ENCODE measurements at regions not wholly inside any gene's neighbourhood (a gene's known extent, or its start where the extent isn't known, plus 50 kb on each side); places are given as distances from the start of the nearest gene placed in this dataset.

DNA sequence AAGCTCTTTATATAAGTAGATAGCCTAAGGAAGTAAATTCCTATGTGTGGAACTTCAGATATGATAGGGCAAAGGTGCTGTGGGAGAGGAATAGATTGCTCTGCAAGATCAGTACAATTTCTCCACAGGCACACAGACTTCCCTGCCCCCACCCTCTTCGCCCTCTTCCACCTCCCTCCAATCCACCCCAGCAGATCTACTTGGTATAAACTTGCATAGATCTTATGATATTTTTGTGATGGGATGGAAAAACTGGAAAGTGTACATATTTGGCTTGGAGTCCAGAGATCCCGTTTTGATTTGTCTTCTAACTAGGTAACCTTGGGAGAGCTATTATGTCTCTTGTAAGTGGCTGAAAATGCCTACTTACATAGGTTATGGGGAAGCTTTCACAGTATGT lies 586.3 kb upstream of the USP24 start:
- no peaks in the 10 kb centered on the region for H3K36me3 ChIP-seq (ENCODE audit: insufficient read depth, low read length)
- H3K9ac ChIP-seq (ENCODE audit: low read depth, low read length, poor library complexity, severe bottlenecking) = no peak overlapping the region
- no peaks in the 10 kb centered on the region for H3K27me3 ChIP-seq (ENCODE audit: insufficient read depth, low read length, poor library complexity, severe bottlenecking)
- no peaks in the 10 kb centered on the region for H3K79me2 ChIP-seq (ENCODE audit: insufficient read depth, low read length)
- H3F3A ChIP-seq (ENCODE audit: low read depth) = no peaks in the 10 kb centered on the region
- H3K4me1 ChIP-seq (ENCODE audit: insufficient read depth, low read length, poor library complexity, severe bottlenecking) = no peaks in the 10 kb centered on the region
- TF ChIP-seq EZH2phosphoT487 (IDR thresholded peaks at IDR 0.05; ENCODE audit: borderline replicate concordance) = no peak
- TF ChIP-seq, protein P1, sequence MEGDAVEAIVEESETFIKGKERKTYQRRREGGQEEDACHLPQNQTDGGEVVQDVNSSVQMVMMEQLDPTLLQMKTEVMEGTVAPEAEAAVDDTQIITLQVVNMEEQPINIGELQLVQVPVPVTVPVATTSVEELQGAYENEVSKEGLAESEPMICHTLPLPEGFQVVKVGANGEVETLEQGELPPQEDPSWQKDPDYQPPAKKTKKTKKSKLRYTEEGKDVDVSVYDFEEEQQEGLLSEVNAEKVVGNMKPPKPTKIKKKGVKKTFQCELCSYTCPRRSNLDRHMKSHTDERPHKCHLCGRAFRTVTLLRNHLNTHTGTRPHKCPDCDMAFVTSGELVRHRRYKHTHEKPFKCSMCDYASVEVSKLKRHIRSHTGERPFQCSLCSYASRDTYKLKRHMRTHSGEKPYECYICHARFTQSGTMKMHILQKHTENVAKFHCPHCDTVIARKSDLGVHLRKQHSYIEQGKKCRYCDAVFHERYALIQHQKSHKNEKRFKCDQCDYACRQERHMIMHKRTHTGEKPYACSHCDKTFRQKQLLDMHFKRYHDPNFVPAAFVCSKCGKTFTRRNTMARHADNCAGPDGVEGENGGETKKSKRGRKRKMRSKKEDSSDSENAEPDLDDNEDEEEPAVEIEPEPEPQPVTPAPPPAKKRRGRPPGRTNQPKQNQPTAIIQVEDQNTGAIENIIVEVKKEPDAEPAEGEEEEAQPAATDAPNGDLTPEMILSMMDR (conservative IDR thresholded peaks at IDR 0.05; ENCODE audit: low read length) = no peak
- no peaks in the 10 kb centered on the region for H4K20me1 ChIP-seq (ENCODE audit: insufficient read depth, low read length, poor library complexity, severe bottlenecking)
- H3K9me3 ChIP-seq (ENCODE audit: insufficient read depth, low read depth, low read length) = 0 out of 2 replicates have a peak, but pooled peaks cover 6% of the 10 kb centered on the region
- no peak overlapping the region for H2AFZ ChIP-seq (ENCODE audit: low read length)
- H3K9me2 ChIP-seq (replicated peaks; ENCODE audit: low read depth, low read length) = no peaks in the 10 kb centered on the region
- H3K4me2 ChIP-seq (ENCODE audit: low read depth, low read length, poor library complexity, severe bottlenecking) = no peak overlapping the region
- H3K4me3 ChIP-seq (ENCODE audit: low read length, poor library complexity, severe bottlenecking) = no peak overlapping the region

DNA sequence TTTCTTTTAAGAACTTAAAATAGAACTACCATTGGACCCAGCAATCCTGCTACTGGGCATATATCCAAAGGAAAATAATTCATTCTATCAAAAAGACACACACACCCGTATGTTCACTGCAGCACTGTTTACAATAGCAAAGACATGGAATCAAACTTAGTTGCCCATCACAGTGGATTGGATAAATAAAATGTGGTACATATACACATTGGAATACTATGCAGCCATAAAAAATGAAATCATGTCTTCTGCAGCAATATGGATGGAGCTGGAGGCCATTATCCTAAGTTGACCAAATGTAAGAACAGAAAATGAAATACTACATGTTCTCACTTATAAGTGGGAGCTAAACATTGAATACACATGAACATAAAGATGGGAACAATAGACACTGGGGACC lies 585.3 kb upstream of the USP24 start:
- Histone ChIP-seq H2AFZ (ENCODE audit: low read length) (no peak overlapping the region), H3K9me2 (replicated peaks; ENCODE audit: low read depth, low read length) (no peaks in the 10 kb centered on the region), H3F3A (ENCODE audit: low read depth) (no peaks in the 10 kb centered on the region), H3K36me3 (ENCODE audit: insufficient read depth, low read length) (no peaks in the 10 kb centered on the region), H4K20me1 (ENCODE audit: insufficient read depth, low read length, poor library complexity, severe bottlenecking) (no peaks in the 10 kb centered on the region), H3K9ac (ENCODE audit: low read depth, low read length, poor library complexity, severe bottlenecking) (no peak overlapping the region), H3K4me2 (ENCODE audit: low read depth, low read length, poor library complexity, severe bottlenecking) (no peak overlapping the region), H3K4me3 (ENCODE audit: low read length, poor library complexity, severe bottlenecking) (no peak overlapping the region), H3K4me1 (ENCODE audit: insufficient read depth, low read length, poor library complexity, severe bottlenecking) (no peaks in the 10 kb centered on the region), H3K79me2 (ENCODE audit: insufficient read depth, low read length) (no peaks in the 10 kb centered on the region), H3K27me3 (ENCODE audit: insufficient read depth, low read length, poor library complexity, severe bottlenecking) (no peaks in the 10 kb centered on the region), H3K9me3 (ENCODE audit: insufficient read depth, low read depth, low read length) (0 out of 2 replicates have a peak, but pooled peaks cover 6% of the 10 kb centered on the region)
- no peak for TF ChIP-seq EZH2phosphoT487 (IDR thresholded peaks at IDR 0.05; ENCODE audit: borderline replicate concordance)
- TF ChIP-seq, protein P1 (conservative IDR thresholded peaks at IDR 0.05; ENCODE audit: low read length) = no peak

DNA sequence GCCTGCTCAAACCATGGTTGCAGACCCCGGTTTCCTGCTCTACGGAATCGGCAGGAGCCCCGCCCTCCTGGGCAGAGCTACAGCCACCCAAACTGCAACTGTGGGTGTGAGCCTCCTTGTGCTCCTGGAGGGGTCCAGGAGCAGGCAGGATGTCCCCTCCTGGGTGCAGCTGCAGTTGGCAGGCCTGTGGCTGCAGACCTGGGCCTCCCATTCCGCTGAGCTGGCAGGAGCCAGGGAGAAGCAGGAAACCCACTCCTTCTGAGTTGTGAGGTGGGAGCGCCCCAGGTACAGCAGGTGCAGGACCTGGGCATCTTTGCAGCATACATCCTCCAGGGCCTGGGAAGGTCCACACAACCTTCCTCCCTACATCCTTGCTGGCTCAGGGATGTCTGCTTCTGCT lies 578.7 kb upstream of the USP24 start:
- H3K79me2 ChIP-seq (ENCODE audit: insufficient read depth, low read length) = no peaks in the 10 kb centered on the region
- no peak overlapping the region for H3K4me3 ChIP-seq (ENCODE audit: low read length, poor library complexity, severe bottlenecking)
- no peaks in the 10 kb centered on the region for H3K4me1 ChIP-seq (ENCODE audit: insufficient read depth, low read length, poor library complexity, severe bottlenecking)
- H3K27me3 ChIP-seq (ENCODE audit: insufficient read depth, low read length, poor library complexity, severe bottlenecking) = no peaks in the 10 kb centered on the region
- H3K4me2 ChIP-seq (ENCODE audit: low read depth, low read length, poor library complexity, severe bottlenecking) = no peak overlapping the region
- no peak overlapping the region for H2AFZ ChIP-seq (ENCODE audit: low read length)
- no peaks in the 10 kb centered on the region for H3K36me3 ChIP-seq (ENCODE audit: insufficient read depth, low read length)
- no peaks in the 10 kb centered on the region for H3K9me2 ChIP-seq (replicated peaks; ENCODE audit: low read depth, low read length)
- H4K20me1 ChIP-seq (ENCODE audit: insufficient read depth, low read length, poor library complexity, severe bottlenecking) = no peaks in the 10 kb centered on the region
- H3F3A ChIP-seq (ENCODE audit: low read depth) = no peaks in the 10 kb centered on the region
- H3K9ac ChIP-seq (ENCODE audit: low read depth, low read length, poor library complexity, severe bottlenecking) = no peak overlapping the region
- TF ChIP-seq, protein P1 (conservative IDR thresholded peaks at IDR 0.05; ENCODE audit: low read length) = no peak
- no peak for TF ChIP-seq EZH2phosphoT487 (IDR thresholded peaks at IDR 0.05; ENCODE audit: borderline replicate concordance)
- no peaks in the 10 kb centered on the region; the same call in 1 of the 2 replicates for H3K9me3 ChIP-seq (ENCODE audit: insufficient read depth, low read depth, low read length)

All from Loucy (cell line).